B cell (primary cell): ENCODE measurements at regions not wholly inside any gene's neighbourhood (a gene's known extent, or its start where the extent isn't known, plus 50 kb on each side); places are given as distances from the start of the nearest gene placed in this dataset.

Source experiments
- ATAC-seq: fragments of 200-7000 bp; cut with Tn5 transposase; one replicate; pipeline ENCODE4 v1.10.0; 2021; ENCODE audit warnings: low read depth, mild to moderate bottlenecking, moderate number of reproducible peaks, moderate library complexity
- CTCF ChIA-PET: fragments of 350-600 bp; sonication (Branson Sonifier 250); formaldehyde crosslinking; loops from one replicate; lab custom pipeline; 2021; ENCODE audit warnings: antibody characterized with exemption, inconsistent platforms; lab: Charles Lee
- POLR2A ChIA-PET: fragments of 350-600 bp; sonication (Branson Sonifier 250); formaldehyde crosslinking; loops from one replicate; lab custom pipeline; 2021; ENCODE audit warnings: antibody characterized with exemption; lab: Charles Lee
- DNase-seq: peaks from one replicate; pipeline ENCODE4 v3.0.0; 2013
- H2AFZ ChIP-seq: 2 replicates; pipeline ENCODE4 v1.6.1; 2012; ENCODE audit warnings: mild to moderate bottlenecking, low read depth, low read length; ENCODE audit not compliant: insufficient read depth, poor library complexity, severe bottlenecking
- H3K27ac ChIP-seq, 2 donors: 1 replicate in 1 of 2; 2 replicates in 1 of 2; pipeline ENCODE4 v1.5.1; 2012 to 2013; ENCODE audit warnings: low read length in 2 of 2, mild to moderate bottlenecking in 2 of 2, moderate library complexity in 1 of 2
- H3K27me3 ChIP-seq, 4 experiments: fragments of 200-600 bp in 1 of 4; sonication (generic) in 1 of 4; replicated peaks in 1 of 4; 1 replicate in 2 of 4; 2 replicates in 2 of 4; pipeline versions ENCODE4 v1.6.1 to v1.7.0; 2013 to 2016; ENCODE audit warnings: low read length in 3 of 4, mild to moderate bottlenecking in 2 of 4, mixed read lengths in 1 of 4, moderate library complexity in 1 of 4; ENCODE audit not compliant: insufficient read depth in 4 of 4, control insufficient read depth in 3 of 4; ENCODE audit errors: control extremely low read depth in 1 of 4
- H3K36me3 ChIP-seq, 2 experiments: replicated peaks in 1 of 2; 1 replicate in 1 of 2; 2 replicates in 1 of 2; pipeline versions ENCODE4 v1.6.1 to v1.7.1; 2013; ENCODE audit warnings: low read length in 1 of 2; ENCODE audit not compliant: insufficient read depth in 2 of 2, control insufficient read depth in 1 of 2; ENCODE audit errors: control extremely low read depth in 1 of 2, extremely low read depth in 1 of 2
- H3K4me1 ChIP-seq, 2 donors: fragments of 200-600 bp in 1 of 2; sonication (generic) in 1 of 2; 1 replicate in 1 of 2; 2 replicates in 1 of 2; pipeline versions ENCODE4 v1.5.1 to v1.6.1; 2013 to 2017; ENCODE audit warnings: low read length in 2 of 2; ENCODE audit not compliant: control insufficient read depth in 2 of 2, insufficient read depth in 2 of 2
- H3K4me2 ChIP-seq: replicated peaks from 2 replicates; pipeline ENCODE3; 2012; ENCODE audit warnings: mild to moderate bottlenecking, low read depth, low read length; ENCODE audit not compliant: poor library complexity, severe bottlenecking
- H3K4me3 ChIP-seq, 5 experiments: fragments of 200-600 bp in 1 of 5; sonication (generic) in 1 of 5; 1 replicate in 3 of 5; 2 replicates in 2 of 5; pipeline versions ENCODE4 v1.5.1 to v1.7.0; 2011 to 2016; ENCODE audit warnings: low read length in 4 of 5, mild to moderate bottlenecking in 4 of 5, low read depth in 2 of 5, control low read depth in 1 of 5, moderate library complexity in 1 of 5; ENCODE audit not compliant: insufficient read depth in 1 of 5; ENCODE audit errors: control extremely low read depth in 1 of 5, extremely low read depth in 1 of 5
- H3K79me2 ChIP-seq: fragments of 200-600 bp; sonication (generic); one replicate; pipeline ENCODE4 v1.6.0; 2016; ENCODE audit warnings: low read length; ENCODE audit not compliant: control insufficient read depth, insufficient read depth
- H3K9ac ChIP-seq: fragments of 200-600 bp; sonication (generic); 2 replicates; pipeline ENCODE4 v1.6.1; 2017; ENCODE audit warnings: mild to moderate bottlenecking, low read length, moderate library complexity
- H3K9me3 ChIP-seq, 3 donors: one replicate each; pipeline versions ENCODE4 v1.6.1 to v1.7.1; 2013; ENCODE audit warnings: low read length in 2 of 3; ENCODE audit not compliant: control insufficient read depth in 2 of 3, insufficient read depth in 1 of 3; ENCODE audit errors: control extremely low read depth in 1 of 3
- H4K20me1 ChIP-seq: 2 replicates; pipeline ENCODE4 v1.6.0; 2012; ENCODE audit warnings: mild to moderate bottlenecking, low read length; ENCODE audit not compliant: insufficient read depth, control insufficient read depth, poor library complexity, severe bottlenecking
- H3K27ac Mint-ChIP-seq: one replicate; pipeline ENCODE4 v1.8.0; 2021; ENCODE audit warnings: mixed read lengths
- H3K27me3 Mint-ChIP-seq: one replicate; pipeline ENCODE4 v1.8.0; 2021; ENCODE audit warnings: mixed read lengths
- H3K4me1 Mint-ChIP-seq: one replicate; pipeline ENCODE4 v1.8.0; 2021; ENCODE audit warnings: mixed read lengths
- H3K4me3 Mint-ChIP-seq: one replicate; pipeline ENCODE4 v1.8.0; 2021; ENCODE audit warnings: mixed read lengths
- H3K9me3 Mint-ChIP-seq: one replicate; pipeline ENCODE4 v1.8.0; 2022; ENCODE audit warnings: mixed read lengths; ENCODE audit not compliant: insufficient read depth
- EZH2 ChIP-seq: IDR thresholded peaks from 2 replicates; pipeline ENCODE4 v1.6.1; 2012; ENCODE audit warnings: borderline replicate concordance, low read depth, mild to moderate bottlenecking, moderate library complexity, low read length; ENCODE audit not compliant: insufficient read depth, poor library complexity, severe bottlenecking
- WGBS: methylation state at CpG from one replicate; pipeline ENCODE4 v1.1.5; 2013; ENCODE audit warnings: missing lambda C conversion rate; ENCODE audit not compliant: insufficient coverage; 5-methylcytosine and 5-hydroxymethylcytosine counted together
- intact Hi-C: fragments of 100-400 bp; cut with micrococcal nuclease; formaldehyde crosslinking; loops from one replicate; pipeline ENCODE4 v1.10.0; 2022
- TF ChIP-seq, protein P1 (sequence below): fragments of 200-600 bp; IDR thresholded peaks from one replicate; pipeline ENCODE4 v1.8.0; 2022; ENCODE audit warnings: antibody characterized with exemption, mild to moderate bottlenecking

DNA sequence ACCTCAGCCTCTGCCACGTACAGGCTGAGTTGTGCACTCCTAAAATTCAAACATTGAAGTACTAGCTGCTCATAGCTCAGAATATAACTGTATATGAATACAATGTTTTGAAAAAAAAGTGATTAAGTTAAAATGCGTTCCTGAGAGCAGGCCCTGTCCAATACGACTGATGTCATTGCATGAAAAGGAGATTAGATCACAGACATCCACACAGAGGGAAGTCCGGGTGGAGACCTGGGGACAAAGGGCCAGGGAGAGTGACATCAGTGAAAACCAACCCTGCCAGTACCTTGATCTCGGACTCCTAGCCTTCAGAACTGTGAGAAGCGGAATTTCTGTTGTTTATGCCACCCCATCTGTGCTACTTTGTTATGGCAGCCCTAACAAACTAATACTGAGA, 311.4 kb upstream of the NR2F2 start:
- no peaks in the 10 kb centered on the region for H3K79me2 ChIP-seq
- H3K36me3 ChIP-seq = no peaks in the 10 kb centered on the region
- DNase-seq (no peak), ATAC-seq (no peak)
- intact Hi-C loops = no loop called here
- H3K4me3 ChIP-seq = no peak overlapping the region
- 93% methylated on average over 5 of the region's 6 CpGs for WGBS
- H3K4me2 ChIP-seq = no peak overlapping the region
- no peak overlapping the region for H3K4me3 Mint-ChIP-seq
- no peak overlapping the region for H3K27ac ChIP-seq
- no peaks in the 10 kb centered on the region for H3K27me3 ChIP-seq
- no peaks in the 10 kb centered on the region for H3K4me1 ChIP-seq
- no peak overlapping the region for H3K27ac Mint-ChIP-seq
- no peaks in the 10 kb centered on the region for H3K9me3 Mint-ChIP-seq
- ChIA-PET CTCF (no interaction called here), POLR2A (no interaction called here)
- no peak overlapping the region for H3K9ac ChIP-seq
- H2AFZ ChIP-seq = no peak overlapping the region
- H4K20me1 ChIP-seq = no peaks in the 10 kb centered on the region
- no peaks in the 10 kb centered on the region for H3K4me1 Mint-ChIP-seq
- peaks cover 0 to 4% (median 0%) of the 10 kb centered on the region in 3 donors for H3K9me3 ChIP-seq
- no peaks in the 10 kb centered on the region for H3K27me3 Mint-ChIP-seq
- no peak for TF ChIP-seq EZH2
- TF ChIP-seq, protein P1, sequence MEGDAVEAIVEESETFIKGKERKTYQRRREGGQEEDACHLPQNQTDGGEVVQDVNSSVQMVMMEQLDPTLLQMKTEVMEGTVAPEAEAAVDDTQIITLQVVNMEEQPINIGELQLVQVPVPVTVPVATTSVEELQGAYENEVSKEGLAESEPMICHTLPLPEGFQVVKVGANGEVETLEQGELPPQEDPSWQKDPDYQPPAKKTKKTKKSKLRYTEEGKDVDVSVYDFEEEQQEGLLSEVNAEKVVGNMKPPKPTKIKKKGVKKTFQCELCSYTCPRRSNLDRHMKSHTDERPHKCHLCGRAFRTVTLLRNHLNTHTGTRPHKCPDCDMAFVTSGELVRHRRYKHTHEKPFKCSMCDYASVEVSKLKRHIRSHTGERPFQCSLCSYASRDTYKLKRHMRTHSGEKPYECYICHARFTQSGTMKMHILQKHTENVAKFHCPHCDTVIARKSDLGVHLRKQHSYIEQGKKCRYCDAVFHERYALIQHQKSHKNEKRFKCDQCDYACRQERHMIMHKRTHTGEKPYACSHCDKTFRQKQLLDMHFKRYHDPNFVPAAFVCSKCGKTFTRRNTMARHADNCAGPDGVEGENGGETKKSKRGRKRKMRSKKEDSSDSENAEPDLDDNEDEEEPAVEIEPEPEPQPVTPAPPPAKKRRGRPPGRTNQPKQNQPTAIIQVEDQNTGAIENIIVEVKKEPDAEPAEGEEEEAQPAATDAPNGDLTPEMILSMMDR = no peak

DNA sequence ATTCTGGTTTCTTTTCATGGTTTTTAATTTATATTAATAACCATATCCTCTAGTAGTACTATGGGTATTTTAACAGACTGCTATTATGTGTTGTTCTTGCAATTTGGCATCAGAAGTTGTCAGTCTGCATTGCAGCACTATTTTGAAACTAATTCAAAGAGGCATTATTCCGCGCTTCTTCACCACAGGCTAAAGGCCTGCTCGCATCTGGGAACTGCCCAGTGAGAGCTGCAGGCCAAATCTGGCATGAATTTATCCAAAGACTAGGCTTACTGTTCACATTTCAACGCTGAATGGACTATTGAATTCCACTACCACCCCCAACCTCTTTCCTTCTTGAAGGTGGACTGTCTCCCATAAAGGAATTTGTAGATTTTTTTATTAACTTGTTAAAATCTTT, 310.4 kb upstream of the NR2F2 start:
- Histone ChIP-seq H3K9me3 (peaks cover 0 to 4% (median 0%) of the 10 kb centered on the region in 3 donors), H3K4me3 (no peak overlapping the region), H3K79me2 (no peaks in the 10 kb centered on the region), H4K20me1 (no peaks in the 10 kb centered on the region), H3K27ac (no peak overlapping the region), H3K4me2 (no peak overlapping the region), H3K9ac (no peak overlapping the region), H2AFZ (no peak overlapping the region), H3K4me1 (no peaks in the 10 kb centered on the region), H3K27me3 (no peaks in the 10 kb centered on the region), H3K36me3 (no peaks in the 10 kb centered on the region)
- ChIA-PET POLR2A (no interaction called here), CTCF (no interaction called here)
- Mint-ChIP-seq H3K27me3 (no peaks in the 10 kb centered on the region), H3K4me3 (no peak overlapping the region), H3K4me1 (no peaks in the 10 kb centered on the region), H3K9me3 (no peaks in the 10 kb centered on the region), H3K27ac (no peak overlapping the region)
- TF ChIP-seq, protein P1 = no peak
- TF ChIP-seq EZH2 = no peak
- DNase-seq = no peak
- ATAC-seq = no peak
- intact Hi-C loops = no loop called here
- 91% methylated on average over 3 of the region's 4 CpGs for WGBS
